GM20000 (cell line): ENCODE measurements at regions not wholly inside any gene's neighbourhood (a gene's known extent, or its start where the extent isn't known, plus 50 kb on each side); places are given as distances from the start of the nearest gene placed in this dataset.

ENCODE experiments used
- DNase-seq: peaks from one replicate; pipeline ENCODE4 v3.0.0; 2012; ENCODE audit warnings: low spot score
- CTCF ChIP-seq: IDR thresholded peaks from 2 replicates; pipeline ENCODE4 v1.5.1; 2012; ENCODE audit warnings: mild to moderate bottlenecking, control low read depth; ENCODE audit errors: extremely low read depth, missing control alignments

- DNase-seq, result no peak
- TF ChIP-seq CTCF, result no peak
Observed at GRCh38 chr13:107387525-107387924, 819.6 kb upstream of the ARGLU1 start.

- no peak for TF ChIP-seq CTCF
- DNase-seq, result no peak
Observed at GRCh38 chr13:107379407-107380155, 811.6 kb upstream of the ARGLU1 start.

- no peak for DNase-seq
- TF ChIP-seq CTCF, result no peak
Observed at GRCh38 chr13:107376341-107377125, 808.6 kb upstream of the ARGLU1 start.

GRCh38 chr13:107375701-107376340 is 807.9 kb upstream of the ARGLU1 start:
- no peak for TF ChIP-seq CTCF
- DNase-seq, result no peak

- DNase-seq, result no peak
- TF ChIP-seq CTCF, result no peak
Observed at GRCh38 chr13:107374038-107374437, 806.1 kb upstream of the ARGLU1 start.

- DNase-seq, result no peak
- TF ChIP-seq CTCF, result no peak
Observed at GRCh38 chr13:107373551-107373950, 805.6 kb upstream of the ARGLU1 start.

GRCh38 chr13:107370015-107370785 is 802.3 kb upstream of the ARGLU1 start:
- DNase-seq, result no peak
- TF ChIP-seq CTCF, result no peak
